MV-4-11 (cell line): ENCODE measurements at regions not wholly inside any gene's neighbourhood (a gene's known extent, or its start where the extent isn't known, plus 50 kb on each side); places are given as distances from the start of the nearest gene placed in this dataset.
A peak's percentile ranks its signal among the peaks of the same experiment; 100 is the strongest.

Source experiments
- DNase-seq: peaks from one replicate; lab custom pipeline; 2025; lab: John Stamatoyannopoulos, UW

- no peak for DNase-seq
These were observed 497.8 kb downstream of the HS3ST4 start for GRCh38 chr16:26189536-26189935.

- no peak for DNase-seq
These were observed 502.8 kb downstream of the HS3ST4 start for GRCh38 chr16:26194526-26194925.

- no peak for DNase-seq
These were observed 503.5 kb downstream of the HS3ST4 start for GRCh38 chr16:26195225-26195624.

GRCh38 chr16:26196310-26196709 lies 504.6 kb downstream of the HS3ST4 start:
- DNase-seq, result no peak

GRCh38 chr16:26196802-26197201 lies 505.0 kb downstream of the HS3ST4 start:
- DNase-seq, result no peak

- no peak for DNase-seq
These were observed 505.9 kb downstream of the HS3ST4 start for GRCh38 chr16:26197707-26198106.

GRCh38 chr16:26198221-26198620 lies 506.5 kb downstream of the HS3ST4 start:
- no peak for DNase-seq

- no peak for DNase-seq
These were observed 512.4 kb downstream of the HS3ST4 start for GRCh38 chr16:26204138-26204537.

GRCh38 chr16:26211542-26211941 lies 519.8 kb downstream of the HS3ST4 start:
- DNase-seq, result no peak

GRCh38 chr16:26212599-26212998 lies 520.8 kb downstream of the HS3ST4 start:
- DNase-seq, result no peak

GRCh38 chr16:26214581-26215174 lies 522.9 kb downstream of the HS3ST4 start:
- no peak for DNase-seq

GRCh38 chr16:26220894-26221293 lies 529.1 kb downstream of the HS3ST4 start:
- no peak for DNase-seq

GRCh38 chr16:26231647-26232046 lies 539.9 kb downstream of the HS3ST4 start:
- DNase-seq, result no peak

- no peak for DNase-seq
These were observed 549.0 kb downstream of the HS3ST4 start for GRCh38 chr16:26240807-26241206.

- DNase-seq, result no peak
These were observed 555.3 kb downstream of the HS3ST4 start for GRCh38 chr16:26247063-26247462.

- DNase-seq, result no peak
These were observed 560.8 kb downstream of the HS3ST4 start for GRCh38 chr16:26252598-26252997.

- no peak for DNase-seq
These were observed 569.9 kb downstream of the HS3ST4 start for GRCh38 chr16:26261621-26262020.

- peak; percentile 33 for DNase-seq
These were observed 571.6 kb downstream of the HS3ST4 start for GRCh38 chr16:26263406-26263805.

GRCh38 chr16:26267641-26268040 lies 575.9 kb downstream of the HS3ST4 start:
- DNase-seq, result no peak

GRCh38 chr16:26269673-26270072 lies 577.9 kb downstream of the HS3ST4 start:
- DNase-seq, result peak; percentile 63

GRCh38 chr16:26273607-26274006 lies 581.8 kb downstream of the HS3ST4 start:
- no peak for DNase-seq

- DNase-seq, result no peak
These were observed 583.3 kb downstream of the HS3ST4 start for GRCh38 chr16:26275021-26275590.

GRCh38 chr16:26276289-26276688 lies 584.5 kb downstream of the HS3ST4 start:
- DNase-seq, result no peak
